PC-3 (cell line): ENCODE measurements at regions not wholly inside any gene's neighbourhood (a gene's known extent, or its start where the extent isn't known, plus 50 kb on each side); places are given as distances from the start of the nearest gene placed in this dataset.

Experiments
- ATAC-seq: fragments of 200-7000 bp; cut with Tn5 transposase; 2 replicates; pipeline ENCODE4 v1.9.1; 2020; ENCODE audit warnings: mild to moderate bottlenecking, moderate library complexity
- BruUV-seq: library from RNA; stranded (reverse); fragments of 400-500 nt; replicated peaks from 2 replicates; lab custom pipeline; 2021; lab: Mats Ljungman, UMichigan
- CTCF ChIA-PET: fragments of 300-600 bp; sonication (Branson Sonifier 250); formaldehyde crosslinking; loops from one replicate; lab custom pipeline; 2022; ENCODE audit warnings: antibody characterized with exemption; lab: Charles Lee
- POLR2A ChIA-PET: fragments of 300-600 bp; sonication (Branson Sonifier 250); formaldehyde crosslinking; loops from one replicate; lab custom pipeline; 2022; ENCODE audit warnings: antibody characterized with exemption; ENCODE audit not compliant: unreplicated experiment; lab: Charles Lee
- DNase-seq: peaks from one replicate; pipeline ENCODE4 v3.0.0-alpha.2; 2015
- H2AFZ ChIP-seq: fragments of 300-600 bp; sonication (generic); 2 replicates; pipeline ENCODE4 v1.6.0; 2016; ENCODE audit warnings: antibody characterized with exemption, low read length
- H3F3A ChIP-seq: fragments of 300-600 bp; sonication (generic); one replicate; pipeline ENCODE4 v1.6.0; 2017; ENCODE audit warnings: antibody characterized with exemption, low read length, control low read depth, mild to moderate bottlenecking; ENCODE audit not compliant: unreplicated experiment
- H3K27ac ChIP-seq: fragments of 300-600 bp; sonication (generic); 2 replicates; pipeline ENCODE4 v1.5.1; 2016; ENCODE audit warnings: mild to moderate bottlenecking, low read length
- H3K27me3 ChIP-seq: fragments of 300-600 bp; sonication (generic); 2 replicates; pipeline ENCODE4 v1.6.1; 2016; ENCODE audit warnings: low read length, mixed read lengths
- H3K36me3 ChIP-seq: fragments of 300-600 bp; sonication (generic); 2 replicates; pipeline ENCODE4 v1.6.1; 2016; ENCODE audit warnings: low read depth, mixed run types, low read length, mixed read lengths
- H3K4me1 ChIP-seq: fragments of 300-600 bp; sonication (generic); 2 replicates; pipeline ENCODE4 v1.5.1; 2016; ENCODE audit warnings: low read length; ENCODE audit not compliant: insufficient read depth
- H3K4me2 ChIP-seq: fragments of 300-600 bp; sonication (generic); 2 replicates; pipeline ENCODE4 v1.6.0; 2016; ENCODE audit warnings: low read length
- H3K4me3 ChIP-seq: fragments of 300-600 bp; sonication (generic); 2 replicates; pipeline ENCODE4 v1.5.1; 2016; ENCODE audit warnings: mild to moderate bottlenecking, low read length, mixed read lengths
- H3K79me2 ChIP-seq: fragments of 300-600 bp; sonication (generic); 2 replicates; pipeline ENCODE4 v1.6.1; 2017; ENCODE audit warnings: low read length, mixed read lengths
- H3K9ac ChIP-seq: fragments of 300-600 bp; sonication (generic); 2 replicates; pipeline ENCODE4 v1.6.0; 2016; ENCODE audit warnings: mild to moderate bottlenecking, low read length
- H3K9me2 ChIP-seq: fragments of 300-600 bp; sonication (generic); replicated peaks from 2 replicates; pipeline ENCODE4 v1.6.1; 2016; ENCODE audit warnings: mixed run types, low read length, mixed read lengths
- H3K9me3 ChIP-seq: fragments of 300-600 bp; sonication (generic); 2 replicates; pipeline ENCODE4 v1.6.1; 2016; ENCODE audit warnings: low read length, mixed read lengths
- H4K20me1 ChIP-seq: fragments of 300-600 bp; sonication (generic); 2 replicates; pipeline ENCODE4 v1.6.1; 2016; ENCODE audit warnings: low read length, mixed read lengths
- CTCF ChIP-seq: fragments of 300-600 bp; sonication (generic); conservative IDR thresholded peaks from 2 replicates; pipeline ENCODE4 v1.5.1; 2017; ENCODE audit warnings: antibody characterized with exemption, low read depth, mild to moderate bottlenecking, low read length
- EZH2 ChIP-seq: fragments of 300-600 bp; sonication (generic); IDR thresholded peaks from one replicate; pipeline ENCODE4 v1.6.1; 2017; ENCODE audit warnings: antibody characterized with exemption, mild to moderate bottlenecking, low read length; ENCODE audit not compliant: unreplicated experiment
- EZH2phosphoT487 ChIP-seq: fragments of 300-600 bp; sonication (generic); IDR thresholded peaks from 2 replicates; pipeline ENCODE4 v1.6.1; 2018; ENCODE audit warnings: mild to moderate bottlenecking, antibody characterized with exemption, low read length, borderline replicate concordance
- intact Hi-C: fragments of 100-400 bp; cut with micrococcal nuclease; formaldehyde crosslinking; loops from 2 replicates; pipeline ENCODE4 v1.9.0; 2023

- no TSS peak for BruUV-seq
- Histone ChIP-seq H2AFZ (no peak overlapping the region), H3K9me2 (no peaks in the 10 kb centered on the region), H3K9me3 (no peaks in the 10 kb centered on the region), H3K36me3 (no peaks in the 10 kb centered on the region), H3K27ac (no peak overlapping the region), H4K20me1 (no peaks in the 10 kb centered on the region), H3K4me3 (no peak overlapping the region), H3F3A (no peaks in the 10 kb centered on the region), H3K79me2 (no peaks in the 10 kb centered on the region), H3K4me1 (peaks cover 10% of the 10 kb centered on the region), H3K9ac (no peak overlapping the region), H3K27me3 (no peaks in the 10 kb centered on the region), H3K4me2 (no peak overlapping the region)
- ChIA-PET POLR2A (no interaction called here), CTCF (no interaction called here)
- ATAC-seq (no peak), DNase-seq (peak; percentile 1)
- intact Hi-C loops: no loop called here
- TF ChIP-seq EZH2 (no peak), CTCF (no peak), EZH2phosphoT487 (no peak)
Measured at GRCh38 chr1:238336531-238336930, 445.8 kb upstream of the ZP4 start.

GRCh38 chr1:238334170-238334569, 443.4 kb upstream of the ZP4 start:
- H3K27ac ChIP-seq: no peak overlapping the region
- no peak overlapping the region for H3K9ac ChIP-seq
- no peaks in the 10 kb centered on the region for H3K9me3 ChIP-seq
- no peak overlapping the region for H3K4me3 ChIP-seq
- H4K20me1 ChIP-seq: no peaks in the 10 kb centered on the region
- no peaks in the 10 kb centered on the region for H3K36me3 ChIP-seq
- H3K27me3 ChIP-seq: no peaks in the 10 kb centered on the region
- TF ChIP-seq CTCF: no peak
- TF ChIP-seq EZH2: no peak
- TF ChIP-seq EZH2phosphoT487: no peak
- H3F3A ChIP-seq: no peaks in the 10 kb centered on the region
- DNase-seq: no peak
- ChIA-PET CTCF (no interaction called here), POLR2A (no interaction called here)
- no peaks in the 10 kb centered on the region for H3K4me1 ChIP-seq
- no peak overlapping the region for H3K4me2 ChIP-seq
- intact Hi-C loops: no loop called here
- no peak overlapping the region for H2AFZ ChIP-seq
- no TSS peak for BruUV-seq
- H3K9me2 ChIP-seq: no peaks in the 10 kb centered on the region
- no peaks in the 10 kb centered on the region for H3K79me2 ChIP-seq
- no peak for ATAC-seq

GRCh38 chr1:238331557-238331956, 440.8 kb upstream of the ZP4 start:
- intact Hi-C loops: no loop called here
- CTCF ChIA-PET: no interaction called here

More at GRCh38 chr1:238331557-238331956, 440.8 kb upstream of the ZP4 start:
- DNase-seq (no peak), ATAC-seq (peak; percentile 35)
- H3K9ac ChIP-seq: no peak overlapping the region
- no peak overlapping the region for H3K4me3 ChIP-seq
- H3F3A ChIP-seq: no peaks in the 10 kb centered on the region
- no peaks in the 10 kb centered on the region for H3K4me1 ChIP-seq
- H2AFZ ChIP-seq: no peak overlapping the region
- TF ChIP-seq EZH2 (no peak), EZH2phosphoT487 (no peak), CTCF (no peak)
- no peak overlapping the region for H3K27ac ChIP-seq
- no peaks in the 10 kb centered on the region for H3K36me3 ChIP-seq
- H3K9me2 ChIP-seq: no peaks in the 10 kb centered on the region
- no peaks in the 10 kb centered on the region for H4K20me1 ChIP-seq
- H3K9me3 ChIP-seq: no peaks in the 10 kb centered on the region
- H3K27me3 ChIP-seq: no peaks in the 10 kb centered on the region
- BruUV-seq: no TSS peak
- H3K4me2 ChIP-seq: no peak overlapping the region
- POLR2A ChIA-PET: interaction anchor here (0.5 kb wide), 1 partner anchor 15 kb away, joined by 4 read pairs; no protein-coding TSS in a partner anchor
- H3K79me2 ChIP-seq: no peaks in the 10 kb centered on the region
